ENCODE measurements at regions not wholly inside any gene's neighbourhood (a gene's known extent, or its start where the extent isn't known, plus 50 kb on each side); places are given as distances from the start of the nearest gene placed in this dataset.
A peak's percentile ranks its signal among the peaks of the same experiment; 100 is the strongest.

DNA sequence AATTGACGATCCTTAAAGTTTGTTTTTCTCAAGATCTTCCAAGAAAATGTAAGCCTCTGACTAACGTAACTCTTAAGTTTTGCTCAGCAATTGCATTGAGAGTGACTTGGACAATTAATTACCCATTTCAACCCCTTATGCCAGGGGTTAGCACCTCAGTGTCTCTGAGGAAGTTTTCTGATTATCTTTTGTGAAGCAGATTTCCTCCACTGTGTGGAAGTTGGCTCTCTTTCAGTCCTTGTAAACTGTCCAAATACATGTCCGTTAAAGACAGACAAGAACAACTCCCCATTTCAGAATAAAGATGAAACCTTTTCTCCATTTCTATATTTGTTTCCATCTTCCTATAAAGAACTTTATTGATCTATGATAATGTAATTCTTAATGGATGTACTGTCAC lies 296.4 kb upstream of the FMN2 start:
- in situ Hi-C loops (cut with MboI; ENCODE audit: low sequenced_read_pairs) = no loop called here
- H3K36me3 ChIP-seq (replicated peaks) = no peaks in the 10 kb centered on the region
- no peak overlapping the region for H3K4me3 ChIP-seq
- H3K9me3 ChIP-seq = no peaks in the 10 kb centered on the region
- H3K4me1 ChIP-seq = no peaks in the 10 kb centered on the region
- no peaks in the 10 kb centered on the region for H3K27me3 ChIP-seq (ENCODE audit: low read depth)
- DNase-seq (ENCODE audit: low spot score in 2 of 2) = no peak

DNA sequence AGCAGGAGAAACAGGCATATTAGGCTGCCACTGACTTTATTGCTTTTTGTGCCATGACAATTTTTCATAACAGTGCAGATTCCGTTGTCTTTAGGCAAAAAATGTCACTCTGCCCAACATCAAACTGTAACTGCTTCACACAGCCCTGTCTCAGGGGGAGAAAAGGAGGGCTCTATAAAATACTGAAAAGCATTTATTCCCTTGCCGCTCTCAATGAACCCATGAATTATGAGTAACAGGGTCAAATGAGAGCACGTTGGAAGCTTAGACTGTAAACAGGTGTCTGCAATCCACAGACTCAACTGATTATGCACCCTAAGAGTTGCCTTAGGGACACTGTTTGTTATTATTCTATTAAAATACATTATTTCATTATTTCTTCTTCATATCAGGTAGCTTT lies 292.1 kb upstream of the FMN2 start:
- DNase-seq (ENCODE audit: low spot score in 2 of 2) = no peak
- Histone ChIP-seq H3K9me3 (no peaks in the 10 kb centered on the region), H3K4me1 (no peaks in the 10 kb centered on the region), H3K27me3 (ENCODE audit: low read depth) (no peaks in the 10 kb centered on the region), H3K4me3 (no peak overlapping the region), H3K36me3 (replicated peaks) (no peaks in the 10 kb centered on the region)
- in situ Hi-C loops (cut with MboI; ENCODE audit: low sequenced_read_pairs) = no loop called here

- DNase-seq (ENCODE audit: low spot score in 2 of 2) = no peak
- in situ Hi-C loops (cut with MboI; ENCODE audit: low sequenced_read_pairs) = no loop called here
These were observed 290.8 kb upstream of the FMN2 start for GRCh38 chr1:239800861-239801260.

DNA sequence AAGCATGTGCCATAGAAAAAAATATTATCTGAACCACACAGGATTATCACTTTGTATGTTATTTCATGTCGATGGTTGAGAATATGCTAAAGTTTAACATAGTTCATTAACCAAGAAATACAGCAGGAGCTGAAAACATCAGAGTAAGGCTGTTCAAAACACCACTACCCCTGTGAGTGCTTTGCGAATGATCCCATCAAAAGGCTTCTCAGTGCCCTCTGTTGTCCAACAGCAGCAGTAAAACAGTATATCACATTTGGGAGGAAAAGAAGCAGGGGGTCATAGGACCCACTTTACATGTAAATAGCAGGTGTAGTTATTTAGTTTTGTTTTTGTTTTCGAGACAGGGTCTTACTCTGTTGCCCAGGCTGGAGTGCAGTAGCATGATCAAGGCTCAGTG lies 289.4 kb upstream of the FMN2 start:
- H3K4me3 ChIP-seq = no peak overlapping the region
- H3K9me3 ChIP-seq = no peaks in the 10 kb centered on the region
- H3K27me3 ChIP-seq (ENCODE audit: low read depth) = no peaks in the 10 kb centered on the region
- in situ Hi-C loops (cut with MboI; ENCODE audit: low sequenced_read_pairs) = no loop called here
- DNase-seq (ENCODE audit: low spot score in 2 of 2) = no peak
- H3K36me3 ChIP-seq (replicated peaks) = no peaks in the 10 kb centered on the region
- H3K4me1 ChIP-seq = no peaks in the 10 kb centered on the region

More at GRCh38 chr1:239800861-239801260, 290.8 kb upstream of the FMN2 start:
- H3K4me1 ChIP-seq = no peaks in the 10 kb centered on the region
- H3K27me3 ChIP-seq (ENCODE audit: low read depth) = no peaks in the 10 kb centered on the region
- no peaks in the 10 kb centered on the region for H3K9me3 ChIP-seq
- H3K36me3 ChIP-seq (replicated peaks) = no peaks in the 10 kb centered on the region
- H3K4me3 ChIP-seq = no peak overlapping the region

DNA sequence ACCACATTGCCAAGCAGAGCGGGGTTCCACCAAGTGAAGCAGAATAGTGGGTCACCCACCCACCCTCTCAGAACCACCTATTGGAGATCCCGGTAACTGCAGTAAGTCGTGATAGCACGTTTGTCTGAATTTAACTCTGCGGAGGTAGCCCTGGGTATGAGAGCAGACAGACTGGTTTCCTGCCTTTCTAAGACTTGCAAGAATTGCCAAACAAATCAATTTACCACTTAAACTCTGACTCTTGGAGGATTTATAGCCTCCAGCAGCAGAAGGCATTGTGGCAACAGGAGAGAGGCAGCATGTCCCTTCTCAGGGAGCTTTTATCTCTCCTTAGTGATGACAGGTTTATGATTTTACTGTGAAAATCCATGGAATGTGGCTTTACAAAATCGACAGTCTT lies 287.9 kb upstream of the FMN2 start:
- Histone ChIP-seq H3K27me3 (ENCODE audit: low read depth) (no peaks in the 10 kb centered on the region), H3K36me3 (replicated peaks) (no peaks in the 10 kb centered on the region), H3K4me3 (no peak overlapping the region), H3K9me3 (no peaks in the 10 kb centered on the region), H3K4me1 (no peaks in the 10 kb centered on the region)
- peak; percentile 10 to 46 for DNase-seq (ENCODE audit: low spot score in 2 of 2)
- in situ Hi-C loops (cut with MboI; ENCODE audit: low sequenced_read_pairs) = no loop called here

GRCh38 chr1:239804266-239804665 lies 287.4 kb upstream of the FMN2 start:
- no peaks in the 10 kb centered on the region for H3K27me3 ChIP-seq (ENCODE audit: low read depth)
- DNase-seq (ENCODE audit: low spot score in 2 of 2) = no peak

DNA sequence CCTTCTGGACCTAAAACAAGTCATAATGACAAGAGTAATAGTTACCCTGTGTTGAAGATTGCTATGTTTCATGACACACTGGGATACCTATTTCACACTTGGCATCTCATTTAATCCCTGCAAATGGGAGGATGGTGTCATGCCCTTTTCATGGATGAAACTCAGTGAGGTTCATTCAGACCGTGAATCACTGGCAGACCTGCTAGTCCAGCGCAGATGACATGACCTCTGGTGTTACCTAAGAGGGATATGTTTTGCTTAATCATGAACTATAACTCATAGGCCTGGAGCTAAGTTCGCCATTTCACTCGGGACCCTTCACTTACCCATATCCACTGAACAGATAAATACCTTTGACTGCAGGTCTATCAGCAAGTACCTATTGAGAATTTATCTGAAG lies 286.6 kb upstream of the FMN2 start:
- DNase-seq (ENCODE audit: low spot score in 2 of 2) = no peak
- no peaks in the 10 kb centered on the region for H3K27me3 ChIP-seq (ENCODE audit: low read depth)
- in situ Hi-C loops (cut with MboI; ENCODE audit: low sequenced_read_pairs) = no loop called here
- no peaks in the 10 kb centered on the region for H3K36me3 ChIP-seq (replicated peaks)
- H3K4me3 ChIP-seq = no peak overlapping the region
- no peaks in the 10 kb centered on the region for H3K9me3 ChIP-seq
- H3K4me1 ChIP-seq = no peaks in the 10 kb centered on the region

More at GRCh38 chr1:239804266-239804665, 287.4 kb upstream of the FMN2 start:
- Histone ChIP-seq H3K36me3 (replicated peaks) (no peaks in the 10 kb centered on the region), H3K4me1 (no peaks in the 10 kb centered on the region), H3K9me3 (no peaks in the 10 kb centered on the region), H3K4me3 (no peak overlapping the region)
- in situ Hi-C loops (cut with MboI; ENCODE audit: low sequenced_read_pairs) = no loop called here

- H3K4me1 ChIP-seq = no peaks in the 10 kb centered on the region
- no peak overlapping the region for H3K4me3 ChIP-seq
- no peaks in the 10 kb centered on the region for H3K36me3 ChIP-seq (replicated peaks)
- no peaks in the 10 kb centered on the region for H3K27me3 ChIP-seq (ENCODE audit: low read depth)
- no peak for DNase-seq (ENCODE audit: low spot score in 2 of 2)
- H3K9me3 ChIP-seq = no peaks in the 10 kb centered on the region
- in situ Hi-C loops (cut with MboI; ENCODE audit: low sequenced_read_pairs) = no loop called here
These were observed 285.6 kb upstream of the FMN2 start for GRCh38 chr1:239805851-239806772.

DNA sequence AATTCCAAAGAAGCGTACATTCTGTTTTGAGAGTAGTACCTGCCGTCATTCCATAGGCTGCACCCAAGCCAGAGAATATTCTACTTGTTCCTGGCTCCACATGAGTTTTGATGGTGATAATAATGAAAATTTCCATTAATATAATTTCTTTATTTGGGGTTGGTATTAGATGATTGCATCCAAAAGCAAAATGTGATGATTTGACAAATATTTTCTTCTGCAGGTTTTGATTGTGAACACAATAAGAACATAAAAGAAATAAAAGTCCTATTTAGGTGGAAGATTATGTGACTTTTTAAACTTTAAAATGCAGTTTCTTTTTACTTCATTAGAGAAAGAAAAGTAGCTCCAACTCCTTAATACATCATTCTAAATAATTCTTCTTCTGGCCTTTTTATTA lies 284.8 kb upstream of the FMN2 start:
- no peak for DNase-seq (ENCODE audit: low spot score in 2 of 2)
- H3K4me3 ChIP-seq = no peak overlapping the region
- H3K9me3 ChIP-seq = no peaks in the 10 kb centered on the region
- H3K27me3 ChIP-seq (ENCODE audit: low read depth) = no peaks in the 10 kb centered on the region
- no peaks in the 10 kb centered on the region for H3K4me1 ChIP-seq
- H3K36me3 ChIP-seq (replicated peaks) = no peaks in the 10 kb centered on the region
- in situ Hi-C loops (cut with MboI; ENCODE audit: low sequenced_read_pairs) = no loop called here

DNA sequence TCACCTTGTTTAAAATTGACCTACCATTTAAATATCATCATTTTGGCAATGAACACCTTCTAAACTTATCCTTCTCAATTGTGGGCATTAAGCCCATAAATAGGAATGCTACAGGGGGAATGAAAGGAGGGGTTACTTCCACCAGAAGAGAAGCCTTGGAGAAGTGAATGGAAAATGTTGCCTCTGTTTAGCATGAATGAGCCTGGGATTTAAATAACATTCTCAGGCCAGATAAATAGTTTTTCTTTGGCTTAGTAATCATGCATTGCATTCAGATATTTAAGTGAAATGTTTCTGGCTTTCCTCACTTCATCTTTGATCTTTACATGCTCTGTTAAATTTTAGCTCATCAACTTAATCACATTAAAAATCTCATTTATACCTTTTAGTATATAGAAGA lies 284.3 kb upstream of the FMN2 start:
- Histone ChIP-seq H3K4me3 (no peak overlapping the region), H3K27me3 (ENCODE audit: low read depth) (no peaks in the 10 kb centered on the region), H3K4me1 (no peaks in the 10 kb centered on the region), H3K36me3 (replicated peaks) (no peaks in the 10 kb centered on the region), H3K9me3 (no peaks in the 10 kb centered on the region)
- DNase-seq (ENCODE audit: low spot score in 2 of 2) = no peak
- in situ Hi-C loops (cut with MboI; ENCODE audit: low sequenced_read_pairs) = no loop called here

- Histone ChIP-seq H3K36me3 (replicated peaks) (no peaks in the 10 kb centered on the region), H3K4me1 (no peaks in the 10 kb centered on the region), H3K4me3 (no peak overlapping the region), H3K9me3 (no peaks in the 10 kb centered on the region), H3K27me3 (ENCODE audit: low read depth) (no peaks in the 10 kb centered on the region)
- DNase-seq (ENCODE audit: low spot score in 2 of 2) = no peak
- in situ Hi-C loops (cut with MboI; ENCODE audit: low sequenced_read_pairs) = no loop called here
These were observed 281.6 kb upstream of the FMN2 start for GRCh38 chr1:239810061-239810481.

DNA sequence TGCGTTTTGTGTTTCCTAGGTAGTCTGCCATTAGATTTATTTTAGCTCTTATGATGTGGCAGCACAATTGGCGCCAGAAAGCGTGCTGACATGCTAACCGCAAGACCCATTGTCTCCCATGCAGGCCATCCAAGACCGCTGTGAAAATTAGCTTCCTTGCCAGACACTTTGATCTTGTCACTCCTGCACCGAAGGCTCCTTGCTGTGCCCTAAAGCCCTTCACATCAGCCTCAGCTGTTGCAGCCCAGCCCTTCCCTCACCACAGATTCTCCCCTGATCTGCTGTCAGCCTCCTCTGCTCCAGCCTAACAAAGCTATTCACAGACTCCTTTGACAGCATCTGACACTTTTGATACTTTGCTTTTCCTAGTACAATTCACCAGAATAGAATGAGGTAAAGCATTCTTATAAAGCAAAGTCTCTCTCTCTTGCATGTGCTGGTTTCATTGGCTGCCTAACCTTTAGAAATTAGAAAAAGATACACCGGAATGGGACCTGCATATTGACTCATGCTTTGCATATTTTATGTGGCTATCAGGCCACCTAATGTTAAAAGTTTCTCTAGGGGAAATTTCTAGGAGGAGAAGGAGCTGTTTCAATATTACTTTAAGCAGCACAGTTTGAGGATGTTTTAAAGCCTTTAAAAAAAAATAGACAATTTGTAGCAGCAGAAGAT lies 280.3 kb upstream of the FMN2 start:
- Histone ChIP-seq H3K4me3 (no peak overlapping the region), H3K4me1 (no peaks in the 10 kb centered on the region), H3K9me3 (no peaks in the 10 kb centered on the region), H3K27me3 (ENCODE audit: low read depth) (no peaks in the 10 kb centered on the region), H3K36me3 (replicated peaks) (no peaks in the 10 kb centered on the region)
- in situ Hi-C loops (cut with MboI; ENCODE audit: low sequenced_read_pairs) = no loop called here
- DNase-seq (ENCODE audit: low spot score in 2 of 2) = no peak

DNA sequence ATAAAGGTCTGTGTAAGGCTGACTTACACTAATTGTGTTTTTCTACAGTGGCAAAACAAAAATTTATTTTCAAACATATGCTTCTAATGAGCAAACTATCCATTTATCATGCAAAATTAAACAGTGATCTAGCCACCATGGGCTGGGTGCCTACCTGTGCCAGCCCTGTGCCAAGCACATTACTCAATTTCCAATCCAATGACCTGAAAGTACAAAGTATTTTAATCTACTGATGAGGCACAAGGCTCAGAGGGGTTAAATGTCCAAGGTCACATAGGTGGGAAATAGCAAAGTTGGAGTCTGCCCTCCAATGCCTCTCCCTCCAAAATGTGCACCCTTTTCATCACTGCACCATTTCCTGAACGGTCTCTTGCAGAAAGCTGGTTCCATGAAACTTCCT lies 279.1 kb upstream of the FMN2 start:
- no peak overlapping the region for H3K4me3 ChIP-seq
- no peak for DNase-seq (ENCODE audit: low spot score in 2 of 2)
- in situ Hi-C loops (cut with MboI; ENCODE audit: low sequenced_read_pairs) = no loop called here
- no peaks in the 10 kb centered on the region for H3K27me3 ChIP-seq (ENCODE audit: low read depth)
- no peaks in the 10 kb centered on the region for H3K36me3 ChIP-seq (replicated peaks)
- no peaks in the 10 kb centered on the region for H3K9me3 ChIP-seq
- H3K4me1 ChIP-seq = no peaks in the 10 kb centered on the region

DNA sequence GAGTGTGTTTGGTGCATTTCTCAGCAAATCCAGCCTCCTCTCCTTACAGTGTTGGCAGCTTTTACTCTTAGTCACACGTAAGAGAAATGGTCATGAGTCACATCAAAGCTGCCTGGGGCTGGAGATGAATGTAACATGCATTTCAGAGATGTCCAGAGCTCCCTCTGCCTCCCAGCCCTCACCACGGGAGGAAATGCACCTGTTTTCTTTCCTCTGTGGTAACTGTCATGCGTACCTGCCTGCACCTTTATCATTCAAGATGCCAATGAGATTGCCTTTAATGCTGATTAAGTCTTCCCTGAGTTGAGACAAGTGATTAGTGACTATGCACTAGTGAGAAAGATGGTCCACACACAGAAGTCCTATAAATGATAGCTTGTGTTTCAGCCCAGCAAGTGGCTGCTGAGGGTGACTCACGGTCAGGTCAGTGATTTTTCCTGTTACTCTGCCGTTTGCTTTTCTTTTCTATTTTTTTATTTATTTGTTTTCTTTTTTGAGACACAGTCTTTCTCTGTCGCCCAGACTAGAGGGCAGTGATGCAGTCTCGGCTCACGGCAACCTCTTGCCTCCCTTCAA lies 277.3 kb upstream of the FMN2 start:
- Histone ChIP-seq H3K9me3 (no peaks in the 10 kb centered on the region), H3K27me3 (ENCODE audit: low read depth) (no peaks in the 10 kb centered on the region), H3K36me3 (replicated peaks) (no peaks in the 10 kb centered on the region), H3K4me1 (no peaks in the 10 kb centered on the region), H3K4me3 (no peak overlapping the region)
- DNase-seq (ENCODE audit: low spot score in 2 of 2) = no peak
- in situ Hi-C loops (cut with MboI; ENCODE audit: low sequenced_read_pairs) = no loop called here
